ENCODE measurements at regions not wholly inside any gene's neighbourhood (a gene's known extent, or its start where the extent isn't known, plus 50 kb on each side); places are given as distances from the start of the nearest gene placed in this dataset. TPM values are rescaled to one million over a fixed set of nuclear protein-coding genes. Genes with fewer than 3 reads are reported as not detected.

DNA sequence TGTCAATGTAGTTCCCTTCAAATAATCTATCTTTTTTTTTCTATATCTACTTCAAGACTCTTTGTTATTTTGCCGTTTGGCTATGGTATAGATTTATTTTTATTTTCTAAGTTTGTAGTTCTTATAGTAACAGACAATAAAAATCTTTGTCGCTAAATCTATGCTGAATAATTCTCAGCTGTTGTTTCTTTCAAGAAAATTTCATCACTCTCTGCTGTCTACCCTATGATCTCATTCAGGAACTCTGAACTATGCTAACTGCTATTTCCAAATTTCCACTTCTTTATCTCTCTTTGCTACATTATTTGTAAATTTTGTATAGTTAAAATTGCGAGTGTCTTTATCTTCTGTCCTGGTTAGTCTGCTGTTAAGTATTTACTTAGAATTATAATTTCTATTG is 353.6 kb downstream of the LRFN5 start:
- 46 to 53% methylated on average over 3 of the region's 3 CpGs for WGBS, 2 donors
- Histone ChIP-seq H3K27me3 (no peaks in the 10 kb centered on the region), H3K27ac (no peak overlapping the region), H3K36me3 (no peaks in the 10 kb centered on the region), H3K4me3 (no peak overlapping the region), H3K9me3 (no peaks in the 10 kb centered on the region), H3K4me1 (no peaks in the 10 kb centered on the region)
- no peak for DNase-seq (ENCODE audit: low spot score in 2 of 2)
- TF ChIP-seq EP300 (IDR thresholded peaks at IDR 0.05): no peak
- TF ChIP-seq CTCF (IDR thresholded peaks at IDR 0.05): no peak
- no peak for TF ChIP-seq POLR2A (IDR thresholded peaks at IDR 0.05)

DNA sequence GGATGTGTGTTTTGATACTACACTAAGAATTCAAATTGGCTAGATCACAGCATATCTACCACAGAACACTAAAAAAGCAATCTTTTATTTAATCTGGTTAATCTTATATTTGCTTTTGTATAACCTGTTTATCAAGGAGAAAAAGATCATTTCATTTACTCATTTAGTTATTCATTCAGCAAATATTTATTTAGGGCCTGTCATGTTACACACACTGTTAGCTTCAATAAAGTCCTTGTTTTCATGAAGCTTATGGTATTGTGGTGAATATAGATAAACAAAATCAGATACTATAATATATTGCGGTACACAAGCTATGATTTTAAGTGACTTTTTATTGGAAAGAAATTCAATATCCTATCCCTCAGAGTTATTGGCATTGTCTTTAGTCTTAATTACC is 350.8 kb downstream of the LRFN5 start:
- TF ChIP-seq CTCF (IDR thresholded peaks at IDR 0.05) (no peak), EP300 (IDR thresholded peaks at IDR 0.05) (no peak), POLR2A (IDR thresholded peaks at IDR 0.05) (no peak)
- H3K4me3 ChIP-seq: no peak overlapping the region
- 1 to 88% methylated on average over 1 of the region's 1 CpG for WGBS, 2 donors
- DNase-seq (ENCODE audit: low spot score in 2 of 2): no peak
- H3K27ac ChIP-seq: no peak overlapping the region
- no peaks in the 10 kb centered on the region for H3K9me3 ChIP-seq
- no peaks in the 10 kb centered on the region for H3K4me1 ChIP-seq
- H3K27me3 ChIP-seq: no peaks in the 10 kb centered on the region
- no peaks in the 10 kb centered on the region for H3K36me3 ChIP-seq

Small RNA genes in the stretch of these regions (small RNA-seq; reads per million reads assigned to genes)
- gene AL163153.1 (not detected), gene AL358913.1 (not detected), gene AL442163.3 (not detected)
